Body of pancreas (tissue), 4 donors: ENCODE measurements at regions not wholly inside any gene's neighbourhood (a gene's known extent, or its start where the extent isn't known, plus 50 kb on each side); places are given as distances from the start of the nearest gene placed in this dataset.

ENCODE experiments used
- CTCF ChIP-seq, 7 experiments: fragments of 450-650 bp in 4 of 7; fragments of 200-600 bp in 3 of 7; sonication (generic) in 3 of 7; IDR thresholded peaks; one replicate each; pipeline ENCODE4 v1.5.1; 2016 to 2019; ENCODE audit warnings: antibody characterized with exemption in 7 of 7
- POLR2A ChIP-seq, 3 donors: fragments of 450-650 bp; IDR thresholded peaks; one replicate each; pipeline ENCODE4 v1.6.1; 2016; ENCODE audit warnings: antibody characterized with exemption in 3 of 3, mild to moderate bottlenecking in 2 of 3

- TF ChIP-seq CTCF (IDR thresholded peaks at IDR 0.05) (no peak), POLR2A (IDR thresholded peaks at IDR 0.05) (no peak)
These were observed 1644.0 kb upstream of the B3GALT2 start for GRCh38 chr1:194830387-194830786.
